ENCODE measurements at regions not wholly inside any gene's neighbourhood (a gene's known extent, or its start where the extent isn't known, plus 50 kb on each side); places are given as distances from the start of the nearest gene placed in this dataset.
A peak's percentile ranks its signal among the peaks of the same experiment; 100 is the strongest.

- no peaks in the 10 kb centered on the region for H3K27me3 Mint-ChIP-seq
- DNase-seq = no peak
- H3K36me3 Mint-ChIP-seq = peaks cover 27 to 29% of the 10 kb centered on the region in 2 donors
- ATAC-seq (replicated peaks) = no peak
- H3K27ac Mint-ChIP-seq = no peak overlapping the region
- H3K4me1 Mint-ChIP-seq = no peaks in the 10 kb centered on the region
- H3K9me3 Mint-ChIP-seq = peaks cover 13 to 16% of the 10 kb centered on the region in 2 donors
- H3K4me3 Mint-ChIP-seq = no peak overlapping the region
Measured at GRCh38 chr22:49553518-49554295, 274.0 kb downstream of the BRD1 start.

DNA sequence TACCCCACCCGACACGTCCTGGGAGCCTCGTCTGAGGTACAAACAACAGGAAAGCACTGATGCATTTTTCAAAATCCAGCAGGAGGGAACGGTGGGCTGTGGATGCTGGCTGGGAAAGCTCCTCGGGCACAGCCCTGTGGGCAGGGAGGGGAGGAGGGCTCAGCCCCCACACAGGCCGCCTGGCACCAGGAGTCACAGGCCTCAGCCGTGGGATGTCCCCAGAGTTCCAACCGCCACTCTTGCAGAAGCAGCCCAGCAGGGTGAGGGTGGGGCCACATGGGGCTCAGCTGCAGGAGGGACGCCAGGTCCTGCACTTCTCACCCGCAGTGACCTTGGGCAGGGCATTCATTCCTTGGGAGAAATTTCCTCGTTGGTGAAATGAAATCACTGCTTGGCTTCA is 274.6 kb downstream of the BRD1 start:
- H3K9me3 Mint-ChIP-seq = peaks cover 11 to 14% of the 10 kb centered on the region in 2 donors
- no peak overlapping the region for H3K4me3 Mint-ChIP-seq
- peaks cover 25 to 27% of the 10 kb centered on the region in 2 donors for H3K36me3 Mint-ChIP-seq
- no peaks in the 10 kb centered on the region for H3K4me1 Mint-ChIP-seq
- no peak overlapping the region for H3K27ac Mint-ChIP-seq
- DNase-seq (no peak), ATAC-seq (replicated peaks) (no peak)
- no peaks in the 10 kb centered on the region for H3K27me3 Mint-ChIP-seq

DNA sequence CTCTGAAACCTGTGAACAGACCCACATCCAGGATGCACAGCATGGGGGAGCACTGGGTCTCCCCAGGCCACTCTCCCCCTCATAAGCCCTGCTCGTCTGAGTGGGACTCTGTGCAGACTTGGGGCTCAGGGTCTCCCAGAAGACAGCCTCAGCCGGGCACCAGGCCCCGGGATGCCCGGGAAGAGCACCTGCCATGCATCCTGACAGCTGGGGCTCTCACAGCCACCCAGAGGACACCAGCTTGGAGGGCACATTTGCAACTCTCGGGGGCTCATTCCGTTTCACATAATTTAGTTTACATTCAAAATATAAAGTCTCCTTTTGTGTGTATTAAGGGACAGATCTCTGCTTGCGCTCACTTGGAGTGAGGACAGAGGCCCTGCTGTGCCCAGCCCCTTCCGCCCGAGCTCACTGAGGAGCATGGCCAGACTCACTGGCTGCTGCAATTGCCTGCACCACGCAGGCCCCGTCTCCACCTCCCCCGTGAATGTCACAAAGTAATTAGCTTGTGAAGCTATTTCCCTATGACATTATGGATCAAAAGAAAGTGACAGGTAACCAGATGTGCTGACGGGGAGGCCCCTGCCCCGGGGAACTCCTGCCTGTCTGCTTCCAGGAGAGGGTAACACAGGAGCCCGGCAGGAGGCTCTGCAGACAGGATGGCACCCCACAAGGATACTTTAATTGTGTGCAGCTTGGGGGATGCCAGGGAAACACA is 275.6 kb downstream of the BRD1 start:
- Mint-ChIP-seq H3K9me3 (peaks cover 8 to 12% of the 10 kb centered on the region in 2 donors), H3K4me3 (no peak overlapping the region), H3K27ac (no peak overlapping the region), H3K36me3 (peaks cover 23 to 25% of the 10 kb centered on the region in 2 donors), H3K4me1 (no peaks in the 10 kb centered on the region), H3K27me3 (no peaks in the 10 kb centered on the region)
- ATAC-seq (replicated peaks) = no peak
- DNase-seq = no peak

DNA sequence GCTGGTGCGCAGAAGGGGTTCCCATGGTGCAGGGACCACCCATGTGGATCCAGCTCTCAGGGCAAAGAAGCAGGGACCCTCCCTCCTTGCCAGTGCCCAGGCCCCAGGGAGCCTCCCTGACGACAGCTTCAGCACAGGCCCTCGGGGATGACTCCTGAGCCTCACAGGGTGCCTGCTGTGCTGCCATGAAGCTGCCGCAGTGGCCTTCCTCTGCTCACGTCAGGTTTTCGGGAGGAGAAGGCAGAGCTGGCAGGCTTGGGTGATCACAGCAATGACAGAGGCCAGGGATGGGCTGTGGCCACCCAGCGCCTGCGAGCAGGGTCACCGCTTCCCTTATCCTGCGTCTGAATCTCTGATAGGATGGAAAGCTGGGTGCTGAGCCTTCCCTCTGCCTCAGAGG is 276.2 kb downstream of the BRD1 start:
- Mint-ChIP-seq H3K4me3 (no peak overlapping the region), H3K4me1 (no peaks in the 10 kb centered on the region), H3K27me3 (no peaks in the 10 kb centered on the region), H3K27ac (no peak overlapping the region), H3K36me3 (peaks cover 21 to 27% of the 10 kb centered on the region in 2 donors), H3K9me3 (peaks cover 8 to 13% of the 10 kb centered on the region in 2 donors)
- no peak for ATAC-seq (replicated peaks)
- DNase-seq = no peak

DNA sequence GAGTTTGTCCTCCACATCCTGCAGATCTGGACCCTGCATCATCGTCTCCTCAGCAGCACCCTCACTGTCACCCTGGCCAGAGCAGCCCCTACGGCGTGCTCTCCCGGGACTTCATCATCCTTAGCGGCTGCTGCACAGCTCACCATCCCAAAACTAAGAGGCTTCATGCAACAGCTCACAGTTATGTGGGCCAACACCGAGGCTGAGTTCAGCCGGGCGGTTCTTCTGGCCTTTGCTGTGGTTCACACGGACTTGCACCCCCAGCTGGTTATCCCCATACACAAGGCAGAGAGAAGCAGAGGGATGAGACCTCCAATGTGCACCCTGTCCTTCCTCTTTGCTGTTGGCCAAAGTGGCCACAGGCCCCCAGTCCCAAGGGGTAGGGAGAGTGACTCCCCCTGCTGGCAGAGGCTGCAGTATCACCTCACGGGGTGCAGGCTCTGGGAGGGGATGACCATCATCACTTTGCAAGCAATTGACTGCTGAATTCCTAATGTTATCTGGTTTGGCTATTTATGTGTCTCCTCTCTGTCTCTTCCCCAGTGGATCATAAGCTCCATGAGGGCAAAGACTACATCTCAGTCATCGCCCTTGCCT is 276.8 kb downstream of the BRD1 start:
- ATAC-seq (replicated peaks) = no peak
- H3K27ac Mint-ChIP-seq = no peak overlapping the region
- H3K4me1 Mint-ChIP-seq = no peaks in the 10 kb centered on the region
- no peaks in the 10 kb centered on the region for H3K27me3 Mint-ChIP-seq
- no peak for DNase-seq
- peaks cover 8 to 13% of the 10 kb centered on the region in 2 donors for H3K9me3 Mint-ChIP-seq
- H3K4me3 Mint-ChIP-seq = no peak overlapping the region
- peaks cover 21 to 29% of the 10 kb centered on the region in 2 donors for H3K36me3 Mint-ChIP-seq

DNA sequence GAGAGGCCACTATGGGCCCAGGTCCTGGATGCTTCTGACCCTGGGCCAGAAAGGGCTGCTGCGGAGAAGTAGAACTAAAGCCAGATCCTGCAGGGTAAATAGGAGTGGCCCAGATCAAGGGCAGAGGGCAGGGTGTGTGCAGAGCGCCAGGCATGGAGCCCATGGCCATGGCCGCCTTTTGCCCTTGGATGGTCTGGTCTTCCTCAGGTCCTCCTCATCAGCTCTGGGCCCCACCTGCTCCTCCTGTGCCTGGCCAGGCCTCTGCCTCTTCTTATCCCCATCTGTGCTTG is 277.6 kb downstream of the BRD1 start:
- peaks cover 21 to 29% of the 10 kb centered on the region in 2 donors for H3K36me3 Mint-ChIP-seq
- H3K27me3 Mint-ChIP-seq = no peaks in the 10 kb centered on the region
- H3K9me3 Mint-ChIP-seq = peaks cover 8 to 13% of the 10 kb centered on the region in 2 donors
- no peak overlapping the region for H3K4me3 Mint-ChIP-seq
- H3K27ac Mint-ChIP-seq = no peak overlapping the region
- no peak for ATAC-seq (replicated peaks)
- no peak for DNase-seq
- no peaks in the 10 kb centered on the region for H3K4me1 Mint-ChIP-seq

- no peak overlapping the region for H3K27ac Mint-ChIP-seq
- H3K27me3 Mint-ChIP-seq = no peaks in the 10 kb centered on the region
- DNase-seq (no peak), ATAC-seq (replicated peaks) (no peak)
- no peak overlapping the region for H3K4me3 Mint-ChIP-seq
- no peaks in the 10 kb centered on the region for H3K4me1 Mint-ChIP-seq
- peaks cover 8 to 13% of the 10 kb centered on the region in 2 donors for H3K9me3 Mint-ChIP-seq
- peaks cover 21 to 29% of the 10 kb centered on the region in 2 donors for H3K36me3 Mint-ChIP-seq
Measured at GRCh38 chr22:49549256-49550140, 278.2 kb downstream of the BRD1 start.

- Mint-ChIP-seq H3K9me3 (peaks cover 8 to 13% of the 10 kb centered on the region in 2 donors), H3K36me3 (peaks cover 17 to 25% of the 10 kb centered on the region in 2 donors), H3K4me3 (no peak overlapping the region), H3K4me1 (no peaks in the 10 kb centered on the region), H3K27ac (no peak overlapping the region), H3K27me3 (no peaks in the 10 kb centered on the region)
- ATAC-seq (replicated peaks) (no peak), DNase-seq (no peak)
Measured at GRCh38 chr22:49548356-49549202, 279.1 kb downstream of the BRD1 start.

GRCh38 chr22:49547751-49548239 is 279.9 kb downstream of the BRD1 start:
- H3K9me3 Mint-ChIP-seq = peaks cover 8 to 13% of the 10 kb centered on the region in 2 donors
- H3K27ac Mint-ChIP-seq = no peak overlapping the region
- H3K27me3 Mint-ChIP-seq = no peaks in the 10 kb centered on the region
- H3K4me1 Mint-ChIP-seq = no peaks in the 10 kb centered on the region
- ATAC-seq (replicated peaks) (no peak), DNase-seq (no peak)
- H3K36me3 Mint-ChIP-seq = peaks cover 15 to 25% of the 10 kb centered on the region in 2 donors
- H3K4me3 Mint-ChIP-seq = no peak overlapping the region

GRCh38 chr22:49546811-49547585 is 280.7 kb downstream of the BRD1 start:
- no peak overlapping the region for H3K4me3 Mint-ChIP-seq
- ATAC-seq (replicated peaks) (no peak), DNase-seq (no peak)
- H3K4me1 Mint-ChIP-seq = no peaks in the 10 kb centered on the region
- H3K9me3 Mint-ChIP-seq = peaks cover 8 to 13% of the 10 kb centered on the region in 2 donors
- peaks cover 11 to 21% of the 10 kb centered on the region in 2 donors for H3K36me3 Mint-ChIP-seq
- no peaks in the 10 kb centered on the region for H3K27me3 Mint-ChIP-seq
- H3K27ac Mint-ChIP-seq = no peak overlapping the region

GRCh38 chr22:49545606-49546005 is 282.1 kb downstream of the BRD1 start:
- DNase-seq (no peak), ATAC-seq (replicated peaks) (no peak)
- Mint-ChIP-seq H3K4me1 (no peaks in the 10 kb centered on the region), H3K4me3 (no peak overlapping the region), H3K9me3 (peaks cover 0 to 6% of the 10 kb centered on the region in 2 donors), H3K27me3 (no peaks in the 10 kb centered on the region), H3K36me3 (peaks cover 4 to 10% of the 10 kb centered on the region in 2 donors), H3K27ac (no peak overlapping the region)

DNA sequence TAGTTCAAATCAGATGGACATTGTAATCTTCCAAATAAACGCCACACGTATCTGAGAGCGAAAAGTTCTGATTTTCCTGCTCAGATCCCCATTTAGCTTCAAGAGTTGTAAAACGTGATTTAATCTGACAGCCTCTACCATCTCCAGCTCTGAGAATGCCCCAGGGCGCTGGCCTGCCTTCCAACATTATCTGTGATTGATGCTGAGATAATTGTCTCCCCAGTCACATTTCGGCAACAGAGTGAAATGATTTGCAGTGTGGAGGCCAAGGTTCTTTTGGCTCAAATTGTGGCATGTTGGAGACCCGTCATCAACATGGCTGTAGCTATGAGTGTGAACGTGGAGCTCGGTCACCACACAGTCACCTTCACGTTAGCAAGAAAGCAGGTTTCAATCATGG is 283.4 kb downstream of the BRD1 start:
- no peak for ATAC-seq (replicated peaks)
- DNase-seq = no peak

GRCh38 chr22:49543876-49544275 is 283.8 kb downstream of the BRD1 start:
- Mint-ChIP-seq H3K27me3 (no peaks in the 10 kb centered on the region), H3K4me1 (no peaks in the 10 kb centered on the region), H3K36me3 (peaks cover under 1 to 14% of the 10 kb centered on the region in 2 donors), H3K27ac (peak overlapping the region; percentile 65), H3K9me3 (peaks cover 0 to 2% of the 10 kb centered on the region in 2 donors), H3K4me3 (no peak overlapping the region)
- ATAC-seq (replicated peaks) (no peak), DNase-seq (no peak)

More for the DNA sequence above, 283.4 kb downstream of the BRD1 start:
- Mint-ChIP-seq H3K27me3 (no peaks in the 10 kb centered on the region), H3K9me3 (peaks cover 0 to 2% of the 10 kb centered on the region in 2 donors), H3K36me3 (peaks cover 4 to 9% of the 10 kb centered on the region in 2 donors), H3K4me3 (no peak overlapping the region), H3K4me1 (no peaks in the 10 kb centered on the region), H3K27ac (no peak overlapping the region)
